Loucy (cell line): ENCODE measurements at regions not wholly inside any gene's neighbourhood (a gene's known extent, or its start where the extent isn't known, plus 50 kb on each side); places are given as distances from the start of the nearest gene placed in this dataset.

Experiments used
- H2AFZ ChIP-seq: fragments of 200-600 bp; sonication (generic); 2 replicates; pipeline ENCODE4 v1.6.0; 2016; ENCODE audit warnings: antibody characterized with exemption, mild to moderate bottlenecking, low read length, moderate library complexity
- H3F3A ChIP-seq: fragments of 200-600 bp; 2 replicates; pipeline ENCODE4 v1.6.0; 2016; ENCODE audit warnings: antibody characterized with exemption, low read depth, mild to moderate bottlenecking
- H3K27me3 ChIP-seq: fragments of 200-600 bp; sonication (generic); 2 replicates; pipeline ENCODE4 v1.6.1; 2014; ENCODE audit warnings: low read length, mild to moderate bottlenecking; ENCODE audit not compliant: insufficient read depth, poor library complexity, severe bottlenecking
- H3K36me3 ChIP-seq: fragments of 200-600 bp; sonication (generic); 2 replicates; pipeline ENCODE4 v1.6.1; 2016; ENCODE audit warnings: low read length; ENCODE audit not compliant: insufficient read depth
- H3K4me1 ChIP-seq: fragments of 200-600 bp; sonication (generic); 2 replicates; pipeline ENCODE4 v1.5.1; 2014; ENCODE audit warnings: low read length, mild to moderate bottlenecking; ENCODE audit not compliant: insufficient read depth, poor library complexity, severe bottlenecking
- H3K4me2 ChIP-seq: fragments of 200-600 bp; sonication (generic); 2 replicates; pipeline ENCODE4 v1.6.0; 2014; ENCODE audit warnings: antibody characterized with exemption, low read length, low read depth, mild to moderate bottlenecking; ENCODE audit not compliant: poor library complexity, severe bottlenecking
- H3K4me3 ChIP-seq: fragments of 200-600 bp; sonication (generic); 2 replicates; pipeline ENCODE4 v1.5.1; 2014; ENCODE audit warnings: low read length, mild to moderate bottlenecking, mixed read lengths; ENCODE audit not compliant: poor library complexity, severe bottlenecking
- H3K79me2 ChIP-seq: fragments of 200-600 bp; sonication (generic); 2 replicates; pipeline ENCODE4 v1.6.1; 2014; ENCODE audit warnings: low read length; ENCODE audit not compliant: insufficient read depth
- H3K9ac ChIP-seq: fragments of 200-600 bp; sonication (generic); 2 replicates; pipeline ENCODE4 v1.6.0; 2014; ENCODE audit warnings: mild to moderate bottlenecking, low read depth, low read length, moderate library complexity; ENCODE audit not compliant: poor library complexity, severe bottlenecking
- H3K9me2 ChIP-seq: fragments of 200-600 bp; sonication (generic); replicated peaks from 2 replicates; pipeline ENCODE4 v1.6.1; 2016; ENCODE audit warnings: low read depth, low read length, mixed read lengths
- H3K9me3 ChIP-seq: fragments of 200-600 bp; sonication (generic); 2 replicates; pipeline ENCODE4 v1.6.1; 2014; ENCODE audit warnings: mild to moderate bottlenecking, antibody characterized with exemption, low read length, low read depth; ENCODE audit not compliant: insufficient read depth
- H4K20me1 ChIP-seq: fragments of 200-600 bp; sonication (generic); 2 replicates; pipeline ENCODE4 v1.6.0; 2014; ENCODE audit warnings: antibody characterized with exemption, low read length, mild to moderate bottlenecking; ENCODE audit not compliant: insufficient read depth, poor library complexity, severe bottlenecking
- EZH2phosphoT487 ChIP-seq: fragments of 200-600 bp; IDR thresholded peaks from 2 replicates; pipeline ENCODE4 v1.6.1; 2018; ENCODE audit warnings: antibody characterized with exemption, mild to moderate bottlenecking, moderate library complexity, borderline replicate concordance
- TF ChIP-seq, protein P1 (sequence below): fragments of 200-600 bp; sonication (generic); conservative IDR thresholded peaks from 2 replicates; pipeline ENCODE4 v1.5.1; 2014; ENCODE audit warnings: mild to moderate bottlenecking, antibody characterized with exemption, low read length

DNA sequence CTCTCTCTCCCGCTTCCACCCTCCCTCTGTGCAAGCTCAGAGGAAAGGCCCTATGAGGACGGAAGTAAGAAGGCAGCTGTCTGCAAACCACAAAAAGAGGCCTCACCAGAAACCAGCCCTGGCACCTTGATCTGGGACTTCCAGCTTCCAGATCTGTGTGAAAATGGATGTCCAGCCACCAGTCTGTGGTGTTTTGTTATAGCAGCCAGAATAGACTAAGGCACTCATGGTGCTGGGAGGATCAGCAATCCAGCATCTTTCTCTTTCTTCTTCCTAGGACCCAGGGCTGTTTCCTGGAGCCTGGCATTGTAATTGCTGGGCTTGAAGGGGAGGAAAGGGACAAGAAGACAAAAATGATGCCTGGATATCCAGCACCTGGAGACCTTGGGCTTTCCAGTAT, 122.5 kb downstream of the SOCS6 start:
- Histone ChIP-seq H3K4me1 (no peaks in the 10 kb centered on the region), H3K27me3 (no peaks in the 10 kb centered on the region), H3K9me2 (no peaks in the 10 kb centered on the region), H2AFZ (no peak overlapping the region), H3K4me3 (no peak overlapping the region), H3K4me2 (no peak overlapping the region), H3K79me2 (no peaks in the 10 kb centered on the region), H3K9me3 (no peaks in the 10 kb centered on the region), H4K20me1 (no peaks in the 10 kb centered on the region), H3K9ac (no peak overlapping the region), H3F3A (no peaks in the 10 kb centered on the region), H3K36me3 (no peaks in the 10 kb centered on the region)
- no peak for TF ChIP-seq EZH2phosphoT487
- TF ChIP-seq, protein P1, sequence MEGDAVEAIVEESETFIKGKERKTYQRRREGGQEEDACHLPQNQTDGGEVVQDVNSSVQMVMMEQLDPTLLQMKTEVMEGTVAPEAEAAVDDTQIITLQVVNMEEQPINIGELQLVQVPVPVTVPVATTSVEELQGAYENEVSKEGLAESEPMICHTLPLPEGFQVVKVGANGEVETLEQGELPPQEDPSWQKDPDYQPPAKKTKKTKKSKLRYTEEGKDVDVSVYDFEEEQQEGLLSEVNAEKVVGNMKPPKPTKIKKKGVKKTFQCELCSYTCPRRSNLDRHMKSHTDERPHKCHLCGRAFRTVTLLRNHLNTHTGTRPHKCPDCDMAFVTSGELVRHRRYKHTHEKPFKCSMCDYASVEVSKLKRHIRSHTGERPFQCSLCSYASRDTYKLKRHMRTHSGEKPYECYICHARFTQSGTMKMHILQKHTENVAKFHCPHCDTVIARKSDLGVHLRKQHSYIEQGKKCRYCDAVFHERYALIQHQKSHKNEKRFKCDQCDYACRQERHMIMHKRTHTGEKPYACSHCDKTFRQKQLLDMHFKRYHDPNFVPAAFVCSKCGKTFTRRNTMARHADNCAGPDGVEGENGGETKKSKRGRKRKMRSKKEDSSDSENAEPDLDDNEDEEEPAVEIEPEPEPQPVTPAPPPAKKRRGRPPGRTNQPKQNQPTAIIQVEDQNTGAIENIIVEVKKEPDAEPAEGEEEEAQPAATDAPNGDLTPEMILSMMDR = no peak

DNA sequence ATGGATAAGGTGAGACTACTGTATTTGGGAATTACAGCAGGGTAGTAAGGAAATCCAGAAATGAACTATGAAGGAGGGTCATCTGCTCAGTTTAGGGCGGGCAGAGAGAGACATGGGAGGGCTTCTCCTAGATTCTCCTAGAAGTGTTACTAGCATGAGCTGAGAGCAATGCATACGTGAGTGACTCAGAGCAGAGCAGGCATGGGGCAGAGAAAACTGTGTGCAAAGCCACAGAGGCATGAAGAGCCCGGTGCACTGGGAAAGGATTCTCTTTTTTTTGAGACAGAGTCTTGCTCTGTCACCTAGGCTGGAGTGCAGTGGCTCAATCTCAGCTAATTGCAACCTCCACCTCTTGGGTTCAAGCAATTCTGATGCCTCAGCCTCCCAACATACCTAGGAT, 116.2 kb downstream of the SOCS6 start:
- no peaks in the 10 kb centered on the region for H3K9me2 ChIP-seq
- no peaks in the 10 kb centered on the region for H3K4me1 ChIP-seq
- H3K9ac ChIP-seq = no peak overlapping the region
- no peak for TF ChIP-seq EZH2phosphoT487
- TF ChIP-seq, protein P1 = no peak
- no peak overlapping the region for H3K4me3 ChIP-seq
- no peaks in the 10 kb centered on the region for H3K9me3 ChIP-seq
- no peaks in the 10 kb centered on the region for H3F3A ChIP-seq
- no peak overlapping the region for H3K4me2 ChIP-seq
- H4K20me1 ChIP-seq = no peaks in the 10 kb centered on the region
- H2AFZ ChIP-seq = no peak overlapping the region
- no peaks in the 10 kb centered on the region for H3K27me3 ChIP-seq
- H3K79me2 ChIP-seq = no peaks in the 10 kb centered on the region
- H3K36me3 ChIP-seq = no peaks in the 10 kb centered on the region

DNA sequence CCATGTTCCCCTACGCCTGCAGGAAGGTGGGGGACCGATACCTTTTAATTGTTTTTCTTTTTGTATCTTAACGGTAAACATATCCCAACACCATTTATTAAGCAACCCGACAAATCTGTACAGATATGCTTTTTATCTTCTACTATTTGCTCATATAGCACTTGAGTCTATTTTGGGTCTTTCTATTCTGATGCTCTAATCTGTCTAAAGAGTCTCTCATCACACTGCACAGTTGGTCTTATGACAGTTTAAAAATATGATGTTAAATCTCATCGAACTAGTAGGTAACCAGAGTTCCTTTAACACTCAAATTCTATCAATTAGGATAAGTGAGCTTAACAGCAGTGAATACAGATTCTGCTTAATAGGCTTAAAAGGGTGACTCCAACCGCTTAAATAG, 111.6 kb downstream of the SOCS6 start:
- H3K9me3 ChIP-seq = no peaks in the 10 kb centered on the region
- H3K4me3 ChIP-seq = no peak overlapping the region
- H3K9ac ChIP-seq = no peak overlapping the region
- no peak overlapping the region for H3K4me2 ChIP-seq
- no peaks in the 10 kb centered on the region for H3K4me1 ChIP-seq
- H3K79me2 ChIP-seq = no peaks in the 10 kb centered on the region
- no peak overlapping the region for H2AFZ ChIP-seq
- H3K27me3 ChIP-seq = no peaks in the 10 kb centered on the region
- no peaks in the 10 kb centered on the region for H3F3A ChIP-seq
- no peaks in the 10 kb centered on the region for H3K9me2 ChIP-seq
- TF ChIP-seq, protein P1 = no peak
- no peak for TF ChIP-seq EZH2phosphoT487
- no peaks in the 10 kb centered on the region for H4K20me1 ChIP-seq
- no peaks in the 10 kb centered on the region for H3K36me3 ChIP-seq
